Ishikawa (cell line): ENCODE measurements at regions not wholly inside any gene's neighbourhood (a gene's known extent, or its start where the extent isn't known, plus 50 kb on each side); places are given as distances from the start of the nearest gene placed in this dataset.

ENCODE experiments used
- FOXM1 ChIP-seq: IDR thresholded peaks from 2 replicates; pipeline ENCODE4 v1.6.1; 2012; ENCODE audit warnings: low read depth, borderline replicate concordance
- RAD21 ChIP-seq: IDR thresholded peaks from 2 replicates; pipeline ENCODE4 v1.6.1; 2012; ENCODE audit warnings: low read depth
- TF ChIP-seq, protein P1 (sequence below): IDR thresholded peaks from 2 replicates; pipeline ENCODE4 v1.6.1; 2012; ENCODE audit warnings: low read depth, mild to moderate bottlenecking
- TF ChIP-seq, protein P2 (sequence below): IDR thresholded peaks from 2 replicates; pipeline ENCODE4 v1.6.1; 2012

DNA sequence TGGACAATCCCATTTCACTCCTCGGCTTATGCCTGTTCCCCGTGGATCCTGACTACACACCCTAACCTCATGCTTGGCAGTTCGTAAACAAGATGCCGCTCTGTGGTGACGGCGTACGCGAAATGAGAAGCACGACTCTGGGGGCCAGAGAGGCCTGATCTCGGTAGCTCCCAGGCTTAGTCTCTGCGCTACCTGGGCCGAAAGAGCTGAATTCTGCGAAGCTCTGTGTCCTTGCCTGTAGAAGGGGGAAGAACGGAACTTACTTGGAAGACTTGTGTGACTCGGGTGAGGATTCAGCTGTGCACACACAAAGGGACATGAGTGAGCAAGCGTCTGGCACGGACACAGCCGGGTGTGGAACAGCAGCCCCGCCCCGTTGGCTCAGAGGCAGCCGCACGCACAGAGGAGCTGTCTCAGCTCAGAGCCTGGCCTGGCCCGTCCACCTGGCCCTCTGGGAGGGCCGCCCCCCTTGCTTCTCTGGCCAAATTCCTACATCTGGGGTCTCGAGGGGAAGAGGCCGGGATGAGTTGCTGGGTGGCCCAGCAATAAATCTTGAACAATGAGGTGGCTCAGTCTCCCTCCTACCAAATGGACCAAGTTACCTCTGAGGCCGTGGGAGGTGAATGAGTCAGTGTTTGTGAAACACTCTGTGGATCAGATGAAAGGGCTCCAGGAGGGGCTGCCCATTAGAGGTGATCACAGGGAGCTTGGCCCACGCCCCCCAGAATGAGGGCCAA, 83.8 kb downstream of the PDGFA start:
- TF ChIP-seq, protein P1, sequence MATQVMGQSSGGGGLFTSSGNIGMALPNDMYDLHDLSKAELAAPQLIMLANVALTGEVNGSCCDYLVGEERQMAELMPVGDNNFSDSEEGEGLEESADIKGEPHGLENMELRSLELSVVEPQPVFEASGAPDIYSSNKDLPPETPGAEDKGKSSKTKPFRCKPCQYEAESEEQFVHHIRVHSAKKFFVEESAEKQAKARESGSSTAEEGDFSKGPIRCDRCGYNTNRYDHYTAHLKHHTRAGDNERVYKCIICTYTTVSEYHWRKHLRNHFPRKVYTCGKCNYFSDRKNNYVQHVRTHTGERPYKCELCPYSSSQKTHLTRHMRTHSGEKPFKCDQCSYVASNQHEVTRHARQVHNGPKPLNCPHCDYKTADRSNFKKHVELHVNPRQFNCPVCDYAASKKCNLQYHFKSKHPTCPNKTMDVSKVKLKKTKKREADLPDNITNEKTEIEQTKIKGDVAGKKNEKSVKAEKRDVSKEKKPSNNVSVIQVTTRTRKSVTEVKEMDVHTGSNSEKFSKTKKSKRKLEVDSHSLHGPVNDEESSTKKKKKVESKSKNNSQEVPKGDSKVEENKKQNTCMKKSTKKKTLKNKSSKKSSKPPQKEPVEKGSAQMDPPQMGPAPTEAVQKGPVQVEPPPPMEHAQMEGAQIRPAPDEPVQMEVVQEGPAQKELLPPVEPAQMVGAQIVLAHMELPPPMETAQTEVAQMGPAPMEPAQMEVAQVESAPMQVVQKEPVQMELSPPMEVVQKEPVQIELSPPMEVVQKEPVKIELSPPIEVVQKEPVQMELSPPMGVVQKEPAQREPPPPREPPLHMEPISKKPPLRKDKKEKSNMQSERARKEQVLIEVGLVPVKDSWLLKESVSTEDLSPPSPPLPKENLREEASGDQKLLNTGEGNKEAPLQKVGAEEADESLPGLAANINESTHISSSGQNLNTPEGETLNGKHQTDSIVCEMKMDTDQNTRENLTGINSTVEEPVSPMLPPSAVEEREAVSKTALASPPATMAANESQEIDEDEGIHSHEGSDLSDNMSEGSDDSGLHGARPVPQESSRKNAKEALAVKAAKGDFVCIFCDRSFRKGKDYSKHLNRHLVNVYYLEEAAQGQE, result no peak
- TF ChIP-seq RAD21 (peak; percentile 10; the same call in 1 of the 2 replicates), FOXM1 (peak; percentile 64; the same call in 1 of the 2 replicates)
- TF ChIP-seq, protein P2, sequence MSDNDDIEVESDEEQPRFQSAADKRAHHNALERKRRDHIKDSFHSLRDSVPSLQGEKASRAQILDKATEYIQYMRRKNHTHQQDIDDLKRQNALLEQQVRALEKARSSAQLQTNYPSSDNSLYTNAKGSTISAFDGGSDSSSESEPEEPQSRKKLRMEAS, result no peak
